ENCODE measurements at regions not wholly inside any gene's neighbourhood (a gene's known extent, or its start where the extent isn't known, plus 50 kb on each side); places are given as distances from the start of the nearest gene placed in this dataset.
"Not testable (repeated sequence)": the region's sequence is repeated elsewhere in the genome, so short reads cannot be mapped to it uniquely, and the experiment has no call there.

GRCh38 chr12:5328669-5329517 lies 103.0 kb upstream of the NTF3 start:
- Histone ChIP-seq H3K4me3 (ENCODE audit: severe bottlenecking) (no peak overlapping the region), H3K27me3 (ENCODE audit: insufficient read depth, poor library complexity, severe bottlenecking) (no peaks in the 10 kb centered on the region), H3K4me1 (ENCODE audit: insufficient read depth, poor library complexity, severe bottlenecking) (no peaks in the 10 kb centered on the region), H3K36me3 (ENCODE audit: low read depth) (no peaks in the 10 kb centered on the region), H3K27ac (ENCODE audit: poor library complexity, severe bottlenecking) (no peak overlapping the region), H3K9me3 (ENCODE audit: severe bottlenecking) (no peaks in the 10 kb centered on the region)
- TF ChIP-seq CTCF (IDR thresholded peaks at IDR 0.05; ENCODE audit: poor library complexity, severe bottlenecking) = no peak
- ATAC-seq (ENCODE audit: low read depth) = no peak
- no peak for DNase-seq (ENCODE audit: low spot score)

- DNase-seq (ENCODE audit: low spot score) = no peak
- no peak for ATAC-seq (ENCODE audit: low read depth)
- peaks cover 4% of the 10 kb centered on the region for H3K9me3 ChIP-seq (ENCODE audit: severe bottlenecking)
- H3K27me3 ChIP-seq (ENCODE audit: insufficient read depth, poor library complexity, severe bottlenecking) = no peaks in the 10 kb centered on the region
- TF ChIP-seq CTCF (IDR thresholded peaks at IDR 0.05; ENCODE audit: poor library complexity, severe bottlenecking) = no peak
- no peaks in the 10 kb centered on the region for H3K4me1 ChIP-seq (ENCODE audit: insufficient read depth, poor library complexity, severe bottlenecking)
- H3K27ac ChIP-seq (ENCODE audit: poor library complexity, severe bottlenecking) = no peak overlapping the region
- no peaks in the 10 kb centered on the region for H3K36me3 ChIP-seq (ENCODE audit: low read depth)
- no peak overlapping the region for H3K4me3 ChIP-seq (ENCODE audit: severe bottlenecking)
These were observed 99.4 kb upstream of the NTF3 start for GRCh38 chr12:5332551-5332950.

DNA sequence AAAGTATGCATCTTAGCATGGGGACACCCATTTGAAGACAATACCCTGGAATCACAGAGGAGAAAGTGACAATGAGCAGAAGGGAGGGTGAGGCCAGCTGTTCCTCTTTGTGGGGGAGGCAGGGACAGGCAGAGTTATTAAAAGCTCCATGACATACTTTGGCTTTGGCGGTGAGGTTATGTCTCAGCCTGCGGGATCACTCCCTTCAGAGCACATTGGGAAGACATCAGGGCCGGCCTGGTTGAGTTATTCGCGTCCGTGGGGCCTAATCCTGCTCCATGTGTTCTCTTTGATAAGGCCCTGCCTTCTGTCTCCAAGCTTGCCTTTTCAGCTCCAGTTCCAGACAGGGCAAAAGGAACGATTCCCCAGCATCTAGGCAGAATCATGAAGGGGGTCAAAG lies 98.8 kb upstream of the NTF3 start:
- Histone ChIP-seq H3K27me3 (ENCODE audit: insufficient read depth, poor library complexity, severe bottlenecking) (no peaks in the 10 kb centered on the region), H3K4me3 (ENCODE audit: severe bottlenecking) (no peak overlapping the region), H3K9me3 (ENCODE audit: severe bottlenecking) (peaks cover 4% of the 10 kb centered on the region), H3K27ac (ENCODE audit: poor library complexity, severe bottlenecking) (no peak overlapping the region), H3K36me3 (ENCODE audit: low read depth) (no peaks in the 10 kb centered on the region), H3K4me1 (ENCODE audit: insufficient read depth, poor library complexity, severe bottlenecking) (no peaks in the 10 kb centered on the region)
- no peak for TF ChIP-seq CTCF (IDR thresholded peaks at IDR 0.05; ENCODE audit: poor library complexity, severe bottlenecking)
- DNase-seq (ENCODE audit: low spot score) (no peak), ATAC-seq (ENCODE audit: low read depth) (no peak)

DNA sequence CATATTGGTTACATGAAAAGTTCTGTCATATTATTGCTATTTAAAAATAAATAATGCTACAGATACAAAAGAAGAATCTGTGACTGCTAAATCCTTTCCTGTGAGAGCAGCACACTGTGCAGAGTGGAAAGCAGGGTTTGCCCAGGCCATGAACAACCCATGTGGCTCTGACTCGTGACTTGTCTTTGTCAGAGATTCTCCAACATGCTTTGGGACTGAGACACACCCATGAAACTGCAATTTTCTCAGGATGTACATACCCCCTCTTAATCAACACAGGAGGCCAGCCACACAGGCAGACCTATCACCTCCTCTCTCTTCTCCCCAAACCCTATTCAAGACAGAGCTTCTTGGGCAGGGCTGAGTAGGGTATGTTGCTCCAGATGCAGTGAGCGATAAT lies 96.8 kb upstream of the NTF3 start:
- peaks cover 4% of the 10 kb centered on the region for H3K9me3 ChIP-seq (ENCODE audit: severe bottlenecking)
- H3K27ac ChIP-seq (ENCODE audit: poor library complexity, severe bottlenecking) = no peak overlapping the region
- no peaks in the 10 kb centered on the region for H3K36me3 ChIP-seq (ENCODE audit: low read depth)
- TF ChIP-seq CTCF (IDR thresholded peaks at IDR 0.05; ENCODE audit: poor library complexity, severe bottlenecking) = no peak
- no peaks in the 10 kb centered on the region for H3K4me1 ChIP-seq (ENCODE audit: insufficient read depth, poor library complexity, severe bottlenecking)
- no peak for ATAC-seq (ENCODE audit: low read depth)
- H3K4me3 ChIP-seq (ENCODE audit: severe bottlenecking) = no peak overlapping the region
- no peak for DNase-seq (ENCODE audit: low spot score)
- no peaks in the 10 kb centered on the region for H3K27me3 ChIP-seq (ENCODE audit: insufficient read depth, poor library complexity, severe bottlenecking)

GRCh38 chr12:5341086-5341485 lies 90.8 kb upstream of the NTF3 start:
- not testable (repeated sequence) for ATAC-seq (ENCODE audit: low read depth); H3K27ac ChIP-seq (ENCODE audit: poor library complexity, severe bottlenecking); H3K4me1 ChIP-seq (ENCODE audit: insufficient read depth, poor library complexity, severe bottlenecking); H3K27me3 ChIP-seq (ENCODE audit: insufficient read depth, poor library complexity, severe bottlenecking); H3K36me3 ChIP-seq (ENCODE audit: low read depth); H3K9me3 ChIP-seq (ENCODE audit: severe bottlenecking); DNase-seq (ENCODE audit: low spot score); H3K4me3 ChIP-seq (ENCODE audit: severe bottlenecking)

Data from RWPE2 (cell line).